Medulla oblongata (tissue), 1 donor: ENCODE measurements at regions not wholly inside any gene's neighbourhood (a gene's known extent, or its start where the extent isn't known, plus 50 kb on each side); places are given as distances from the start of the nearest gene placed in this dataset.

Experiments used
- DNase-seq: peaks from one replicate; pipeline ENCODE4 v3.0.0-alpha.2; 2015; ENCODE audit errors: extremely low spot score

- DNase-seq = peak; percentile 42
Measured at GRCh38 chr20:6492271-6493055, 275.0 kb upstream of the BMP2 start.

- no peak for DNase-seq
Measured at GRCh38 chr20:6490849-6491248, 276.6 kb upstream of the BMP2 start.

GRCh38 chr20:6489361-6490171 is 277.9 kb upstream of the BMP2 start:
- no peak for DNase-seq

- no peak for DNase-seq
Measured at GRCh38 chr20:6485351-6485750, 282.1 kb upstream of the BMP2 start.

- no peak for DNase-seq
Measured at GRCh38 chr20:6483727-6484126, 283.8 kb upstream of the BMP2 start.

GRCh38 chr20:6482486-6482885 is 285.0 kb upstream of the BMP2 start:
- no peak for DNase-seq

- DNase-seq = no peak
Measured at GRCh38 chr20:6480328-6481200, 286.9 kb upstream of the BMP2 start.

- no peak for DNase-seq
Measured at GRCh38 chr20:6473197-6473596, 294.3 kb upstream of the BMP2 start.

GRCh38 chr20:6471871-6472270 is 295.6 kb upstream of the BMP2 start:
- no peak for DNase-seq

GRCh38 chr20:6471110-6471647 is 296.3 kb upstream of the BMP2 start:
- no peak for DNase-seq

- no peak for DNase-seq
Measured at GRCh38 chr20:6469695-6470094, 297.8 kb upstream of the BMP2 start.

GRCh38 chr20:6468423-6469116 is 298.9 kb upstream of the BMP2 start:
- DNase-seq = no peak

GRCh38 chr20:6467562-6467961 is 299.9 kb upstream of the BMP2 start:
- DNase-seq = no peak

GRCh38 chr20:6466075-6466810 is 301.2 kb upstream of the BMP2 start:
- no peak for DNase-seq

- DNase-seq = no peak
Measured at GRCh38 chr20:6450841-6451240, 316.6 kb upstream of the BMP2 start.

- no peak for DNase-seq
Measured at GRCh38 chr20:6440443-6440799, 317.6 kb upstream of the FERMT1 start.

GRCh38 chr20:6439737-6440442 is 317.1 kb upstream of the FERMT1 start:
- no peak for DNase-seq

GRCh38 chr20:6434131-6434530 is 311.3 kb upstream of the FERMT1 start:
- DNase-seq = no peak

- DNase-seq = no peak
Measured at GRCh38 chr20:6430381-6430780, 307.6 kb upstream of the FERMT1 start.

GRCh38 chr20:6426287-6426891 is 303.6 kb upstream of the FERMT1 start:
- no peak for DNase-seq
